ENCODE measurements at regions not wholly inside any gene's neighbourhood (a gene's known extent, or its start where the extent isn't known, plus 50 kb on each side); places are given as distances from the start of the nearest gene placed in this dataset.
"Not testable (repeated sequence)": the region's sequence is repeated elsewhere in the genome, so short reads cannot be mapped to it uniquely, and the experiment has no call there.

- Histone ChIP-seq H3K4me2 (ENCODE audit: low read length) (no peak overlapping the region), H3K9me2 (replicated peaks; ENCODE audit: control insufficient read depth, low read length) (no peaks in the 10 kb centered on the region), H3K79me2 (ENCODE audit: control insufficient read depth, low read length) (no peaks in the 10 kb centered on the region), H3K36me3 (ENCODE audit: control insufficient read depth, low read length) (no peaks in the 10 kb centered on the region), H3K4me3 (ENCODE audit: low read length) (no peak overlapping the region), H3K9me3 (ENCODE audit: control insufficient read depth, insufficient read depth, low read length) (no peaks in the 10 kb centered on the region), H3K27ac (ENCODE audit: low read depth, low read length) (no peak overlapping the region), H3F3A (ENCODE audit: control insufficient read depth, insufficient read depth) (no peaks in the 10 kb centered on the region), H3K27me3 (ENCODE audit: control insufficient read depth, low read length) (no peaks in the 10 kb centered on the region), H3K4me1 (ENCODE audit: control insufficient read depth, low read length) (no peaks in the 10 kb centered on the region), H4K20me1 (ENCODE audit: control insufficient read depth, insufficient read depth, low read depth, low read length) (no peaks in the 10 kb centered on the region)
- no peak for TF ChIP-seq EZH2phosphoT487 (IDR thresholded peaks at IDR 0.05; ENCODE audit: borderline replicate concordance, low read length)
- TF ChIP-seq CTCF (IDR thresholded peaks at IDR 0.05; ENCODE audit: low read depth, low read length, poor library complexity, severe bottlenecking): no peak
These were observed 632.2 kb downstream of the COL12A1 start for GRCh38 chr6:74573613-74574012.

- H3K4me3 ChIP-seq (ENCODE audit: low read length): no peak overlapping the region
- TF ChIP-seq EZH2phosphoT487 (IDR thresholded peaks at IDR 0.05; ENCODE audit: borderline replicate concordance, low read length) (no peak), CTCF (IDR thresholded peaks at IDR 0.05; ENCODE audit: low read depth, low read length, poor library complexity, severe bottlenecking) (no peak)
- no peaks in the 10 kb centered on the region for H3K27me3 ChIP-seq (ENCODE audit: control insufficient read depth, low read length)
- no peaks in the 10 kb centered on the region for H3K79me2 ChIP-seq (ENCODE audit: control insufficient read depth, low read length)
- H3K9me3 ChIP-seq (ENCODE audit: control insufficient read depth, insufficient read depth, low read length): no peaks in the 10 kb centered on the region
- no peak overlapping the region for H3K4me2 ChIP-seq (ENCODE audit: low read length)
- H4K20me1 ChIP-seq (ENCODE audit: control insufficient read depth, insufficient read depth, low read depth, low read length): no peaks in the 10 kb centered on the region
- H3K36me3 ChIP-seq (ENCODE audit: control insufficient read depth, low read length): no peaks in the 10 kb centered on the region
- H3K9me2 ChIP-seq (replicated peaks; ENCODE audit: control insufficient read depth, low read length): no peaks in the 10 kb centered on the region
- H3K4me1 ChIP-seq (ENCODE audit: control insufficient read depth, low read length): no peaks in the 10 kb centered on the region
- H3K27ac ChIP-seq (ENCODE audit: low read depth, low read length): no peak overlapping the region
- no peaks in the 10 kb centered on the region for H3F3A ChIP-seq (ENCODE audit: control insufficient read depth, insufficient read depth)
These were observed 635.8 kb downstream of the COL12A1 start for GRCh38 chr6:74570044-74570443.

GRCh38 chr6:74568861-74569260, 637.0 kb downstream of the COL12A1 start:
- Histone ChIP-seq H3F3A (ENCODE audit: control insufficient read depth, insufficient read depth) (no peaks in the 10 kb centered on the region), H3K4me1 (ENCODE audit: control insufficient read depth, low read length) (no peaks in the 10 kb centered on the region), H3K9me2 (replicated peaks; ENCODE audit: control insufficient read depth, low read length) (no peaks in the 10 kb centered on the region), H3K27me3 (ENCODE audit: control insufficient read depth, low read length) (no peaks in the 10 kb centered on the region), H3K4me2 (ENCODE audit: low read length) (no peak overlapping the region), H3K36me3 (ENCODE audit: control insufficient read depth, low read length) (no peaks in the 10 kb centered on the region), H4K20me1 (ENCODE audit: control insufficient read depth, insufficient read depth, low read depth, low read length) (no peaks in the 10 kb centered on the region), H3K27ac (ENCODE audit: low read depth, low read length) (no peak overlapping the region), H3K79me2 (ENCODE audit: control insufficient read depth, low read length) (no peaks in the 10 kb centered on the region), H3K9me3 (ENCODE audit: control insufficient read depth, insufficient read depth, low read length) (no peaks in the 10 kb centered on the region), H3K4me3 (ENCODE audit: low read length) (no peak overlapping the region)
- TF ChIP-seq EZH2phosphoT487 (IDR thresholded peaks at IDR 0.05; ENCODE audit: borderline replicate concordance, low read length): no peak
- TF ChIP-seq CTCF (IDR thresholded peaks at IDR 0.05; ENCODE audit: low read depth, low read length, poor library complexity, severe bottlenecking): no peak

GRCh38 chr6:74567923-74568290, 637.9 kb downstream of the COL12A1 start:
- H3K79me2 ChIP-seq (ENCODE audit: control insufficient read depth, low read length): not testable (repeated sequence)

More at GRCh38 chr6:74567923-74568290, 637.9 kb downstream of the COL12A1 start:
- not testable (repeated sequence) for H3K9me2 ChIP-seq (replicated peaks; ENCODE audit: control insufficient read depth, low read length); H3K4me1 ChIP-seq (ENCODE audit: control insufficient read depth, low read length); H3K27me3 ChIP-seq (ENCODE audit: control insufficient read depth, low read length); H3K4me2 ChIP-seq (ENCODE audit: low read length); H3K9me3 ChIP-seq (ENCODE audit: control insufficient read depth, insufficient read depth, low read length); H3K27ac ChIP-seq (ENCODE audit: low read depth, low read length); H3F3A ChIP-seq (ENCODE audit: control insufficient read depth, insufficient read depth); H3K36me3 ChIP-seq (ENCODE audit: control insufficient read depth, low read length); H4K20me1 ChIP-seq (ENCODE audit: control insufficient read depth, insufficient read depth, low read depth, low read length); H3K4me3 ChIP-seq (ENCODE audit: low read length)
